ENCODE measurements at regions not wholly inside any gene's neighbourhood (a gene's known extent, or its start where the extent isn't known, plus 50 kb on each side); places are given as distances from the start of the nearest gene placed in this dataset.

GRCh38 chr4:148680884-148681283 is 238.7 kb upstream of the NR3C2 start:
- no peak overlapping the region for H3K14ac ChIP-seq (ENCODE audit: low read length)
- no peak for DNase-seq
- H3K23ac ChIP-seq (ENCODE audit: low read length): no peak overlapping the region
- H3K9ac ChIP-seq (ENCODE audit: low read length): no peak overlapping the region
- no peak overlapping the region for H3K27ac ChIP-seq (ENCODE audit: low read depth, low read length)
- H4K8ac ChIP-seq (ENCODE audit: low read depth, low read length): no peak overlapping the region
- H2BK5ac ChIP-seq (ENCODE audit: low read depth, low read length, poor library complexity): no peak overlapping the region
- H2AK5ac ChIP-seq (ENCODE audit: low read length): no peak overlapping the region
- no peak overlapping the region for H3K4me3 ChIP-seq (ENCODE audit: low read depth, low read length)
- H3K27me3 ChIP-seq (ENCODE audit: insufficient read depth, low read length): no peaks in the 10 kb centered on the region
- H3K9me3 ChIP-seq (ENCODE audit: insufficient read depth, low read depth, low read length): no peaks in the 10 kb centered on the region
- no peaks in the 10 kb centered on the region for H3K79me2 ChIP-seq (ENCODE audit: control insufficient read depth, insufficient read depth, low read length, poor library complexity)
- no peak overlapping the region for H2BK120ac ChIP-seq (ENCODE audit: insufficient read depth, low read length, poor library complexity)
- H2AFZ ChIP-seq (ENCODE audit: insufficient read depth, low read length, poor library complexity): no peak overlapping the region
- H4K12ac ChIP-seq (ENCODE audit: low read depth, low read length): no peak overlapping the region
- H3K4me1 ChIP-seq (ENCODE audit: control insufficient read depth in 1 of 2, insufficient read depth in 2 of 2, low read length in 2 of 2): peaks cover 0 to 3% of the 10 kb centered on the region in 2 experiments
- no peak overlapping the region for H2BK12ac ChIP-seq (ENCODE audit: low read length)
- no peak overlapping the region for H3K18ac ChIP-seq (ENCODE audit: low read length)
- H3K4ac ChIP-seq (ENCODE audit: low read depth, low read length): no peak overlapping the region
- no CpG with 5 or more reads among the region's 2 CpGs for WGBS (ENCODE audit: extremely low coverage, insufficient coverage, insufficient read length)
- H3K79me1 ChIP-seq (ENCODE audit: low read length): no peaks in the 10 kb centered on the region
- H3K4me2 ChIP-seq (ENCODE audit: low read length): no peak overlapping the region
- H3K36me3 ChIP-seq (ENCODE audit: control insufficient read depth in 1 of 2, insufficient read depth in 2 of 2, low read length in 2 of 2): no peaks in the 10 kb centered on the region
- H4K91ac ChIP-seq (ENCODE audit: low read depth, low read length): no peak overlapping the region

GRCh38 chr4:148676344-148676743 is 234.1 kb upstream of the NR3C2 start:
- Histone ChIP-seq H3K23ac (ENCODE audit: low read length) (no peak overlapping the region), H3K9ac (ENCODE audit: low read length) (no peak overlapping the region), H3K18ac (ENCODE audit: low read length) (no peak overlapping the region), H2AK5ac (ENCODE audit: low read length) (no peak overlapping the region), H3K14ac (ENCODE audit: low read length) (no peak overlapping the region), H3K4me1 (ENCODE audit: control insufficient read depth in 1 of 2, insufficient read depth in 2 of 2, low read length in 2 of 2) (no peaks in the 10 kb centered on the region), H3K4me3 (ENCODE audit: low read depth, low read length) (no peak overlapping the region), H3K27me3 (ENCODE audit: insufficient read depth, low read length) (no peaks in the 10 kb centered on the region), H3K79me2 (ENCODE audit: control insufficient read depth, insufficient read depth, low read length, poor library complexity) (no peaks in the 10 kb centered on the region), H2BK5ac (ENCODE audit: low read depth, low read length, poor library complexity) (no peak overlapping the region), H3K79me1 (ENCODE audit: low read length) (no peaks in the 10 kb centered on the region), H4K8ac (ENCODE audit: low read depth, low read length) (no peak overlapping the region), H3K4me2 (ENCODE audit: low read length) (no peak overlapping the region), H2BK120ac (ENCODE audit: insufficient read depth, low read length, poor library complexity) (no peak overlapping the region), H2AFZ (ENCODE audit: insufficient read depth, low read length, poor library complexity) (no peak overlapping the region), H4K91ac (ENCODE audit: low read depth, low read length) (no peak overlapping the region), H3K4ac (ENCODE audit: low read depth, low read length) (no peak overlapping the region), H4K12ac (ENCODE audit: low read depth, low read length) (no peak overlapping the region), H3K36me3 (ENCODE audit: control insufficient read depth in 1 of 2, insufficient read depth in 2 of 2, low read length in 2 of 2) (no peaks in the 10 kb centered on the region), H3K9me3 (ENCODE audit: insufficient read depth, low read depth, low read length) (no peaks in the 10 kb centered on the region), H2BK12ac (ENCODE audit: low read length) (no peak overlapping the region), H3K27ac (ENCODE audit: low read depth, low read length) (no peak overlapping the region)
- no peak for DNase-seq

- H4K91ac ChIP-seq (ENCODE audit: low read depth, low read length): no peak overlapping the region
- no peak overlapping the region for H3K14ac ChIP-seq (ENCODE audit: low read length)
- no peak overlapping the region for H3K4me3 ChIP-seq (ENCODE audit: low read depth, low read length)
- H3K27ac ChIP-seq (ENCODE audit: low read depth, low read length): no peak overlapping the region
- H3K4me2 ChIP-seq (ENCODE audit: low read length): no peak overlapping the region
- H3K4ac ChIP-seq (ENCODE audit: low read depth, low read length): no peak overlapping the region
- H3K79me2 ChIP-seq (ENCODE audit: control insufficient read depth, insufficient read depth, low read length, poor library complexity): no peaks in the 10 kb centered on the region
- no peak overlapping the region for H2AK5ac ChIP-seq (ENCODE audit: low read length)
- H2AFZ ChIP-seq (ENCODE audit: insufficient read depth, low read length, poor library complexity): no peak overlapping the region
- no peaks in the 10 kb centered on the region for H3K27me3 ChIP-seq (ENCODE audit: insufficient read depth, low read length)
- no peak overlapping the region for H3K18ac ChIP-seq (ENCODE audit: low read length)
- no peak overlapping the region for H2BK5ac ChIP-seq (ENCODE audit: low read depth, low read length, poor library complexity)
- H3K9ac ChIP-seq (ENCODE audit: low read length): no peak overlapping the region
- peak in 1 of 2 donors; percentile 77 for DNase-seq
- no peak overlapping the region for H4K12ac ChIP-seq (ENCODE audit: low read depth, low read length)
- H3K23ac ChIP-seq (ENCODE audit: low read length): no peak overlapping the region
- no CpG with 5 or more reads among the region's 3 CpGs for WGBS (ENCODE audit: extremely low coverage, insufficient coverage, insufficient read length)
- no peaks in the 10 kb centered on the region for H3K36me3 ChIP-seq (ENCODE audit: control insufficient read depth in 1 of 2, insufficient read depth in 2 of 2, low read length in 2 of 2)
- H2BK120ac ChIP-seq (ENCODE audit: insufficient read depth, low read length, poor library complexity): no peak overlapping the region
- no peaks in the 10 kb centered on the region for H3K79me1 ChIP-seq (ENCODE audit: low read length)
- no peak overlapping the region for H4K8ac ChIP-seq (ENCODE audit: low read depth, low read length)
- H3K9me3 ChIP-seq (ENCODE audit: insufficient read depth, low read depth, low read length): no peaks in the 10 kb centered on the region
- H2BK12ac ChIP-seq (ENCODE audit: low read length): no peak overlapping the region
- no peaks in the 10 kb centered on the region for H3K4me1 ChIP-seq (ENCODE audit: control insufficient read depth in 1 of 2, insufficient read depth in 2 of 2, low read length in 2 of 2)
These were observed 232.7 kb upstream of the NR3C2 start for GRCh38 chr4:148674876-148675275.

- no peak overlapping the region for H3K4me2 ChIP-seq (ENCODE audit: low read length)
- H3K23ac ChIP-seq (ENCODE audit: low read length): no peak overlapping the region
- H2AK5ac ChIP-seq (ENCODE audit: low read length): no peak overlapping the region
- peak; percentile 64 to 81 for DNase-seq
- H4K91ac ChIP-seq (ENCODE audit: low read depth, low read length): no peak overlapping the region
- no peak overlapping the region for H2BK5ac ChIP-seq (ENCODE audit: low read depth, low read length, poor library complexity)
- no peaks in the 10 kb centered on the region for H3K79me2 ChIP-seq (ENCODE audit: control insufficient read depth, insufficient read depth, low read length, poor library complexity)
- no peak overlapping the region for H4K8ac ChIP-seq (ENCODE audit: low read depth, low read length)
- H4K12ac ChIP-seq (ENCODE audit: low read depth, low read length): no peak overlapping the region
- no peak overlapping the region for H3K9ac ChIP-seq (ENCODE audit: low read length)
- no peaks in the 10 kb centered on the region for H3K9me3 ChIP-seq (ENCODE audit: insufficient read depth, low read depth, low read length)
- no CpG with 5 or more reads among the region's 5 CpGs for WGBS (ENCODE audit: extremely low coverage, insufficient coverage, insufficient read length)
- H3K4ac ChIP-seq (ENCODE audit: low read depth, low read length): no peak overlapping the region
- no peak overlapping the region for H2BK12ac ChIP-seq (ENCODE audit: low read length)
- H3K18ac ChIP-seq (ENCODE audit: low read length): no peak overlapping the region
- no peak overlapping the region for H2BK120ac ChIP-seq (ENCODE audit: insufficient read depth, low read length, poor library complexity)
- no peaks in the 10 kb centered on the region for H3K36me3 ChIP-seq (ENCODE audit: control insufficient read depth in 1 of 2, insufficient read depth in 2 of 2, low read length in 2 of 2)
- no peaks in the 10 kb centered on the region for H3K79me1 ChIP-seq (ENCODE audit: low read length)
- no peak overlapping the region for H2AFZ ChIP-seq (ENCODE audit: insufficient read depth, low read length, poor library complexity)
- H3K14ac ChIP-seq (ENCODE audit: low read length): no peak overlapping the region
- H3K27ac ChIP-seq (ENCODE audit: low read depth, low read length): no peak overlapping the region
- H3K4me3 ChIP-seq (ENCODE audit: low read depth, low read length): no peak overlapping the region
- H3K27me3 ChIP-seq (ENCODE audit: insufficient read depth, low read length): no peaks in the 10 kb centered on the region
- no peaks in the 10 kb centered on the region for H3K4me1 ChIP-seq (ENCODE audit: control insufficient read depth in 1 of 2, insufficient read depth in 2 of 2, low read length in 2 of 2)
These were observed 222.4 kb upstream of the NR3C2 start for GRCh38 chr4:148664636-148665035.

Measured in trophoblast cell (in vitro differentiated cells and primary cell).